HepG2 (cell line): ENCODE measurements at regions not wholly inside any gene's neighbourhood (a gene's known extent, or its start where the extent isn't known, plus 50 kb on each side); places are given as distances from the start of the nearest gene placed in this dataset.
"Not testable (repeated sequence)": the region's sequence is repeated elsewhere in the genome, so short reads cannot be mapped to it uniquely, and the experiment has no call there.

ENCODE experiments used
- ATAC-seq: fragments of 200-7000 bp; cut with Tn5 transposase; 3 replicates; pipeline ENCODE4 v1.9.1; 2020; ENCODE audit warnings: mild to moderate bottlenecking, moderate library complexity
- BruUV-seq: library from RNA; stranded (reverse); fragments of 400-500 nt; replicated peaks from 2 replicates; lab custom pipeline; 2021; lab: Mats Ljungman, UMichigan
- CTCF ChIA-PET: fragments of 300-600 bp; formaldehyde crosslinking; extraction: SDS; loops from one replicate; lab custom pipeline; 2021; ENCODE audit warnings: low total read pairs, inconsistent platforms, low intra/inter-chr PET ratio; lab: Yijun Ruan, JAX
- POLR2A ChIA-PET: fragments of 350-600 bp; sonication (Branson Sonifier 250); formaldehyde crosslinking; loops from one replicate; lab custom pipeline; 2020; ENCODE audit warnings: antibody characterized with exemption, inconsistent platforms; lab: Yijun Ruan, JAX
- DNase-seq: peaks from one replicate; pipeline ENCODE4 v3.0.0-alpha.2; 2015; ENCODE audit warnings: low spot score
- FAIRE-seq: peaks from 3 replicates; lab custom pipeline; 2011; peaks lifted over from hg19 to GRCh38; lab: Jason Lieb, UNC
- H2AFZ ChIP-seq: one replicate; pipeline ENCODE4 v1.6.1; 2011; ENCODE audit warnings: low read length, inconsistent platforms
- H3K27ac ChIP-seq: fragments of 300-600 bp; 3 replicates; pipeline ENCODE4 v1.8.0; 2011; ENCODE audit warnings: mixed run types, mild to moderate bottlenecking, mixed read lengths, low read length, inconsistent platforms; ENCODE audit not compliant: insufficient read depth; ENCODE audit errors: extremely low read length
- H3K27me3 ChIP-seq, 2 experiments: fragments of 200-600 bp in 1 of 2; 2 replicates in 1 of 2; 3 replicates in 1 of 2; pipeline versions ENCODE4 v1.6.0 to v1.8.0; 2011; ENCODE audit warnings: low read length in 2 of 2, mild to moderate bottlenecking in 2 of 2, moderate library complexity in 2 of 2, inconsistent platforms in 1 of 2; ENCODE audit not compliant: insufficient read depth in 2 of 2, control insufficient read depth in 1 of 2
- H3K36me3 ChIP-seq, 2 experiments: fragments of 200-600 bp in 1 of 2; replicated peaks in 1 of 2; 2 replicates in 1 of 2; 3 replicates in 1 of 2; pipeline versions ENCODE4 v1.5.1 to v1.8.0; 2011; ENCODE audit warnings: low read length in 2 of 2, inconsistent platforms in 1 of 2; ENCODE audit not compliant: insufficient read depth in 2 of 2, control insufficient read depth in 1 of 2
- H3K4me1 ChIP-seq: 2 replicates; pipeline ENCODE4 v1.5.1; 2012; ENCODE audit warnings: low read length, inconsistent platforms; ENCODE audit not compliant: insufficient read depth
- H3K4me2 ChIP-seq: 2 replicates; pipeline ENCODE4 v1.6.0; 2011; ENCODE audit warnings: low read depth, low read length, inconsistent platforms
- H3K4me3 ChIP-seq, 3 experiments: fragments of 200-600 bp in 1 of 3; sonication (generic), shearing (Covaris generic) in 1 of 3; replicated peaks in 1 of 3; 2 replicates each; pipeline ENCODE4 v1.5.1; 2011 to 2016; ENCODE audit warnings: low read length in 3 of 3, inconsistent platforms in 2 of 3, low read depth in 2 of 3, mild to moderate bottlenecking in 2 of 3, control low read depth in 1 of 3, mixed read lengths in 1 of 3; ENCODE audit not compliant: insufficient read depth in 1 of 3
- H3K79me2 ChIP-seq: one replicate; pipeline ENCODE4 v1.6.1; 2011; ENCODE audit warnings: low read length, inconsistent platforms; ENCODE audit not compliant: insufficient read depth
- H3K9ac ChIP-seq: 2 replicates; pipeline ENCODE4 v1.6.0; 2011; ENCODE audit warnings: mild to moderate bottlenecking, low read depth, low read length, inconsistent platforms; ENCODE audit not compliant: insufficient read depth
- H3K9me3 ChIP-seq: 2 replicates; pipeline ENCODE4 v1.5.1; 2012; ENCODE audit warnings: mild to moderate bottlenecking, low read length
- H4K20me1 ChIP-seq: 2 replicates; pipeline ENCODE4 v1.6.0; 2011; ENCODE audit warnings: inconsistent platforms, mild to moderate bottlenecking, low read length, moderate library complexity; ENCODE audit not compliant: insufficient read depth
- DR1 ChIP-seq: sonication (generic); formaldehyde crosslinking; IDR thresholded peaks from 2 replicates; pipeline ENCODE4 v1.8.0; 2021; ENCODE audit warnings: mild to moderate bottlenecking, missing genetic modification reagents, inconsistent platforms
- ERF ChIP-seq: IDR thresholded peaks from 2 replicates; pipeline ENCODE4 v1.6.1; 2018; ENCODE audit warnings: missing biosample characterization, missing genetic modification reagents
- FOSL2 ChIP-seq: sonication (generic); formaldehyde crosslinking; IDR thresholded peaks from 2 replicates; pipeline ENCODE4 v1.4.0; 2020; ENCODE audit warnings: missing genetic modification reagents
- HOXA3 ChIP-seq: sonication (generic); formaldehyde crosslinking; IDR thresholded peaks from 2 replicates; pipeline ENCODE4 v1.5.0; 2020; ENCODE audit warnings: missing genetic modification reagents
- KDM2A ChIP-seq: sonication (generic); formaldehyde crosslinking; IDR thresholded peaks from 2 replicates; pipeline ENCODE4 v1.4.0; 2020; ENCODE audit warnings: low read depth, missing genetic modification reagents, borderline replicate concordance
- KMT2A ChIP-seq: sonication (generic); formaldehyde crosslinking; IDR thresholded peaks from 2 replicates; pipeline ENCODE4 v1.4.0; 2020; ENCODE audit warnings: missing genetic modification reagents
- SAP130 ChIP-seq: IDR thresholded peaks from 2 replicates; pipeline ENCODE4 v1.6.1; 2016; ENCODE audit warnings: low read depth
- WGBS: methylation state at CpG from one replicate; pipeline ENCODE4 v1.1.6; 2017; ENCODE audit warnings: low lambda C conversion rate; 5-methylcytosine and 5-hydroxymethylcytosine counted together
- in situ Hi-C: cut with HindIII; loops from 2 replicates; pipeline ENCODE4 v1.10.0; 2017; ENCODE audit warnings: low pct_unique_long_range_greater_than_20kb; ENCODE audit not compliant: extremely low pct_ligation_motif_present
- intact Hi-C: fragments of 100-400 bp; cut with micrococcal nuclease; formaldehyde crosslinking; loops from one replicate; pipeline ENCODE4 v1.10.0; 2022; ENCODE audit not compliant: unreplicated experiment
- TF ChIP-seq, protein P1 (sequence below): IDR thresholded peaks from 2 replicates; pipeline ENCODE4 v1.6.1; 2016; ENCODE audit warnings: missing compliant biosample characterization, missing genetic modification reagents, borderline replicate concordance
- TF ChIP-seq, protein P2 (sequence below): sonication (generic); formaldehyde crosslinking; IDR thresholded peaks from 2 replicates; pipeline ENCODE4 v1.9.0; 2022; ENCODE audit warnings: missing genetic modification reagents, mild to moderate bottlenecking, borderline replicate concordance
- TF ChIP-seq, protein P3 (sequence below): IDR thresholded peaks from 2 replicates; pipeline ENCODE4 v1.6.1; 2016; ENCODE audit warnings: mild to moderate bottlenecking

DNA sequence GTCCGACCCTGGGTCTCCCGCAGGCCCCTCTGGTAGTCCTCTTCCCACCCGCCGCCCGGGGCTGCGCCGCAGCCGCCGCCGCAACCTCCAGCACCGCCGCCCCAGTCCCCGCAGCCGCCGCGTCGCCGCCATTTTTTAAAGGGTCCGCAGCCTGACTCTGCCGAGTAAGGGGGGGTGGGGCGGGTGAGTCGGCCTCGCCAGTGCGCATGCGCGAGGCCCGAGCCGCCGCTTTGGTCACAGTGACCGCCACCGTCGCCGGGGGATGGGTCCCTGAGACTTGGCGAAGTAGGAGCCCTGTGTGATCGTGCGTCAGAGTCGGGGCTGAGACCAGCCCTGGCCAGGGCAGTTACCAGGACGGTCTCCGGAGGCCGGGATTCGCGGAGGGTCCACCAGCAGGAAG, 532.8 kb downstream of the FOXD4L4 start (continued):
- TF ChIP-seq KMT2A = peak; percentile 26; the same call in 1 of the 2 replicates
- TF ChIP-seq SAP130 (CRISPR knock-in tag) = peak; percentile 30; the same call in 1 of the 2 replicates
- TF ChIP-seq HOXA3 (CRISPR knock-in tag) = peak; percentile 28; the same call in 1 of the 2 replicates
- 0 out of 2 replicates have a peak, but pooled peaks have one; percentile 24 for TF ChIP-seq ERF (CRISPR knock-in tag)
- peak; percentile 33; the same call in 1 of the 2 replicates for TF ChIP-seq DR1
- 0 out of 2 replicates have a peak, but pooled peaks have one; percentile 10 for TF ChIP-seq FOSL2 (CRISPR knock-in tag)
- TF ChIP-seq, protein P1, sequence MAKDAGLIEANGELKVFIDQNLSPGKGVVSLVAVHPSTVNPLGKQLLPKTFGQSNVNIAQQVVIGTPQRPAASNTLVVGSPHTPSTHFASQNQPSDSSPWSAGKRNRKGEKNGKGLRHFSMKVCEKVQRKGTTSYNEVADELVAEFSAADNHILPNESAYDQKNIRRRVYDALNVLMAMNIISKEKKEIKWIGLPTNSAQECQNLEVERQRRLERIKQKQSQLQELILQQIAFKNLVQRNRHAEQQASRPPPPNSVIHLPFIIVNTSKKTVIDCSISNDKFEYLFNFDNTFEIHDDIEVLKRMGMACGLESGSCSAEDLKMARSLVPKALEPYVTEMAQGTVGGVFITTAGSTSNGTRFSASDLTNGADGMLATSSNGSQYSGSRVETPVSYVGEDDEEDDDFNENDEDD (CRISPR knock-in tag) = peak; percentile 24; the same call in 1 of the 2 replicates
- TF ChIP-seq KDM2A = peak; percentile 50; the same call in 1 of the 2 replicates
- TF ChIP-seq, protein P2, sequence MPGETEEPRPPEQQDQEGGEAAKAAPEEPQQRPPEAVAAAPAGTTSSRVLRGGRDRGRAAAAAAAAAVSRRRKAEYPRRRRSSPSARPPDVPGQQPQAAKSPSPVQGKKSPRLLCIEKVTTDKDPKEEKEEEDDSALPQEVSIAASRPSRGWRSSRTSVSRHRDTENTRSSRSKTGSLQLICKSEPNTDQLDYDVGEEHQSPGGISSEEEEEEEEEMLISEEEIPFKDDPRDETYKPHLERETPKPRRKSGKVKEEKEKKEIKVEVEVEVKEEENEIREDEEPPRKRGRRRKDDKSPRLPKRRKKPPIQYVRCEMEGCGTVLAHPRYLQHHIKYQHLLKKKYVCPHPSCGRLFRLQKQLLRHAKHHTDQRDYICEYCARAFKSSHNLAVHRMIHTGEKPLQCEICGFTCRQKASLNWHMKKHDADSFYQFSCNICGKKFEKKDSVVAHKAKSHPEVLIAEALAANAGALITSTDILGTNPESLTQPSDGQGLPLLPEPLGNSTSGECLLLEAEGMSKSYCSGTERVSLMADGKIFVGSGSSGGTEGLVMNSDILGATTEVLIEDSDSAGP = 0 out of 2 replicates have a peak, but pooled peaks have one; percentile 45
- TF ChIP-seq, protein P3, sequence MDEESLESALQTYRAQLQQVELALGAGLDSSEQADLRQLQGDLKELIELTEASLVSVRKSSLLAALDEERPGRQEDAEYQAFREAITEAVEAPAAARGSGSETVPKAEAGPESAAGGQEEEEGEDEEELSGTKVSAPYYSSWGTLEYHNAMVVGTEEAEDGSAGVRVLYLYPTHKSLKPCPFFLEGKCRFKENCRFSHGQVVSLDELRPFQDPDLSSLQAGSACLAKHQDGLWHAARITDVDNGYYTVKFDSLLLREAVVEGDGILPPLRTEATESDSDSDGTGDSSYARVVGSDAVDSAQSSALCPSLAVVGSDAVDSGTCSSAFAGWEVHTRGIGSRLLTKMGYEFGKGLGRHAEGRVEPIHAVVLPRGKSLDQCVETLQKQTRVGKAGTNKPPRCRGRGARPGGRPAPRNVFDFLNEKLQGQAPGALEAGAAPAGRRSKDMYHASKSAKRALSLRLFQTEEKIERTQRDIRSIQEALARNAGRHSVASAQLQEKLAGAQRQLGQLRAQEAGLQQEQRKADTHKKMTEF (CRISPR knock-in tag) = 0 out of 2 replicates have a peak, but pooled peaks have one; percentile 26

DNA sequence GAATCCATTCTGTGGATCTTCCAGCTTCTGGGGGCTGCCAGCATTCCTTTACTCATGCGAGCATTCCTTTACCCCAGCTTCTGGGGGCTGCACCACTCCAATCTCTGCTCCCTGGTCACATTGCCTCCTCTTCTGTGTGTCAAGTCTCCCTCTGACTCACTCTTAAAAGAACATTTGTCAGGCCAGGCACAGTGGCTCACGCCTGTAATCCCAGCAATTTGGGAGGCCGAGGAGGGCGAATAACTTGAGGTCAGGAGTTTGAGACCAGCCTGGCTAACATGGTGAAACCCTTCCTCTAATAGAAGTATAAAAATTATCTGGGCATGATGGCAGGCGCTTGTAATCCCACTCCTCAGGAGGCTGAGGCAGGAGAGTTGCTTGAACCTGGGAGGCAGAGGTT, 541.9 kb downstream of the FOXD4L4 start:
- in situ Hi-C loops = not testable (repeated sequence)
- 100% methylated on average over 4 of the region's 5 CpGs for WGBS

More for the DNA sequence above, 541.9 kb downstream of the FOXD4L4 start:
- intact Hi-C loops, H3K9ac ChIP-seq, H3K4me1 ChIP-seq, ATAC-seq, POLR2A ChIA-PET, BruUV-seq, H3K79me2 ChIP-seq, H3K27me3 ChIP-seq, H4K20me1 ChIP-seq, DNase-seq, H3K27ac ChIP-seq, H3K4me3 ChIP-seq, H3K36me3 ChIP-seq, H2AFZ ChIP-seq, H3K9me3 ChIP-seq, H3K4me2 ChIP-seq, FAIRE-seq, CTCF ChIA-PET: not testable (repeated sequence)
